ENCODE measurements at regions not wholly inside any gene's neighbourhood (a gene's known extent, or its start where the extent isn't known, plus 50 kb on each side); places are given as distances from the start of the nearest gene placed in this dataset.

DNA sequence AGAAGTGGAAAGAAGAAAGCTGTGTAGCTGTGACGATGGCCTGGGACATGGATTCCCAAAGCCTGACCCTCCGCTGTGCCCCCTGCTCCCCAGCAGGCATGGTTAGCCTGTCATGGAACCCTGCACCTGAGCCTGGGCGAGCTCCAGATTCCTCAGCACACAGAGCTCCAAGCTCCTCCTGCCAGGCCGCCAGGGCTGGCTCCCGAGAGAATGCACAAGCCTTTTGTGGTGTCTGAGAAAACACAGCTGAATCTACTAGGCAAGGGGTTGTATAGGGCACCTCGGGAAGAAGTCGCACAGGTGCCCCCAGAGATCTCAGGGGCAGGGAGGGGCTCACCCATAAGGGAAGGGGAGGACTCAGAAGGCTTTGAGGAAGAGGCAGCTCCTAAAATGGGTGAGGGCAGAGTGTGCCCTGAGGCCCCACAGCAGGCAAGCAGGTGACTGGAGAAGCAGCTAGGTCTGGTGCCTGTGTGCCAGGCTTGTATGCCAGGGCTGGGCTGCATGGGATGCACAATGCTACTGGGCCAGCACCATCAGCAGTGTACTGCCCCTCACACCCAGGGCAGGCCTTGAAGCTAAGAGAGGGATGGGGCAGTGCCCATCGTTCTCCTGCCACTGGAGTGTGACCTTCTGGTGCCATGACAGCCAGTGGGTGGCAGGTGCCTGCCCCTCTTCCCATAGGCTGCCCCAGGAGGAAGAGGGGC, 64.3 kb upstream of the CD93 start:
- no peak for ATAC-seq (ENCODE audit: low read depth)
- intact Hi-C loops (cut with micrococcal nuclease) = no loop called here
- H3K27ac Mint-ChIP-seq = no peak overlapping the region

DNA sequence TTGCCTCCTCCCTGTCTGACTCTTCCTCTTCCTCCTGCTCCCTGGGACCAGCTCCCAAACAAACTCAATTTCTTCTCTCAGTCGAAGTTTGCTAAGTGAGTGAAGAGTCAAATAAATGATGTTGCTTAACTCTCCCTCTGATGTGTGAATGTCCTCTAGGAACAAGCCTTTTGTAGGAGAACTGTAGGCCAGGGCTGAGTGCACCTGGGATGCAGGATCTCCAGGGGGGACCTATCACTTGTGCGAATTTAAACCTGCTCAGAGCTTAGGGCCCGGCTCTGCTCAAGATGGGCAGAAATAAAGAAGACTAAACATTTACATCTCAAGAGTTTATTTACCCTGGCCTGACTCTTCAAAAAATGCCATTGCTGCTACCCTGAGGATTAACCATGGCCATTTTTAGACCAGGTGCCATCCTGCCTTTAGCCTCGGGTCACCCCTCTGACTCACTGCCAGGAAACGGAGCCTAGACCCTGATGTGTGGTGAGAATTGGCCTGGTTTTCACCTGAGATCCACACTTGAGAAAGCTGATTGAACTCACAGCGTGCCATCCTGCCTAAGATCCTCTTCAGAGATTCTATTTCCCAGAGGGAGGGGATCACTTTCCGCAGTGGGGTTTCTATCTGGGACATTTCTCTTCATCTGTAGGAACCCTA, 63.6 kb upstream of the CD93 start:
- intact Hi-C loops (cut with micrococcal nuclease) = no loop called here
- ChIA-PET CTCF (no interaction called here), POLR2A (no interaction called here)
- no peak overlapping the region for H3K4me3 Mint-ChIP-seq
- TF ChIP-seq, protein P1, sequence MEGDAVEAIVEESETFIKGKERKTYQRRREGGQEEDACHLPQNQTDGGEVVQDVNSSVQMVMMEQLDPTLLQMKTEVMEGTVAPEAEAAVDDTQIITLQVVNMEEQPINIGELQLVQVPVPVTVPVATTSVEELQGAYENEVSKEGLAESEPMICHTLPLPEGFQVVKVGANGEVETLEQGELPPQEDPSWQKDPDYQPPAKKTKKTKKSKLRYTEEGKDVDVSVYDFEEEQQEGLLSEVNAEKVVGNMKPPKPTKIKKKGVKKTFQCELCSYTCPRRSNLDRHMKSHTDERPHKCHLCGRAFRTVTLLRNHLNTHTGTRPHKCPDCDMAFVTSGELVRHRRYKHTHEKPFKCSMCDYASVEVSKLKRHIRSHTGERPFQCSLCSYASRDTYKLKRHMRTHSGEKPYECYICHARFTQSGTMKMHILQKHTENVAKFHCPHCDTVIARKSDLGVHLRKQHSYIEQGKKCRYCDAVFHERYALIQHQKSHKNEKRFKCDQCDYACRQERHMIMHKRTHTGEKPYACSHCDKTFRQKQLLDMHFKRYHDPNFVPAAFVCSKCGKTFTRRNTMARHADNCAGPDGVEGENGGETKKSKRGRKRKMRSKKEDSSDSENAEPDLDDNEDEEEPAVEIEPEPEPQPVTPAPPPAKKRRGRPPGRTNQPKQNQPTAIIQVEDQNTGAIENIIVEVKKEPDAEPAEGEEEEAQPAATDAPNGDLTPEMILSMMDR (IDR thresholded peaks at IDR 0.05) = no peak
- H3K4me1 Mint-ChIP-seq = no peaks in the 10 kb centered on the region
- ATAC-seq (ENCODE audit: low read depth) (no peak), DNase-seq (no peak)
- no peaks in the 10 kb centered on the region for H3K27me3 Mint-ChIP-seq
- no peak overlapping the region for H3K27ac Mint-ChIP-seq
- H3K36me3 Mint-ChIP-seq (ENCODE audit: low read depth) = no peaks in the 10 kb centered on the region
- no peaks in the 10 kb centered on the region for H3K9me3 Mint-ChIP-seq

More for the DNA sequence above, 64.3 kb upstream of the CD93 start:
- CTCF ChIA-PET = no interaction called here
- TF ChIP-seq, protein P1 (IDR thresholded peaks at IDR 0.05) = no peak
- H3K9me3 Mint-ChIP-seq = no peaks in the 10 kb centered on the region
- POLR2A ChIA-PET = no interaction called here
- no peak for DNase-seq
- no peaks in the 10 kb centered on the region for H3K27me3 Mint-ChIP-seq
- H3K4me1 Mint-ChIP-seq = peaks cover 5% of the 10 kb centered on the region
- no peaks in the 10 kb centered on the region for H3K36me3 Mint-ChIP-seq (ENCODE audit: low read depth)
- H3K4me3 Mint-ChIP-seq = no peak overlapping the region

DNA sequence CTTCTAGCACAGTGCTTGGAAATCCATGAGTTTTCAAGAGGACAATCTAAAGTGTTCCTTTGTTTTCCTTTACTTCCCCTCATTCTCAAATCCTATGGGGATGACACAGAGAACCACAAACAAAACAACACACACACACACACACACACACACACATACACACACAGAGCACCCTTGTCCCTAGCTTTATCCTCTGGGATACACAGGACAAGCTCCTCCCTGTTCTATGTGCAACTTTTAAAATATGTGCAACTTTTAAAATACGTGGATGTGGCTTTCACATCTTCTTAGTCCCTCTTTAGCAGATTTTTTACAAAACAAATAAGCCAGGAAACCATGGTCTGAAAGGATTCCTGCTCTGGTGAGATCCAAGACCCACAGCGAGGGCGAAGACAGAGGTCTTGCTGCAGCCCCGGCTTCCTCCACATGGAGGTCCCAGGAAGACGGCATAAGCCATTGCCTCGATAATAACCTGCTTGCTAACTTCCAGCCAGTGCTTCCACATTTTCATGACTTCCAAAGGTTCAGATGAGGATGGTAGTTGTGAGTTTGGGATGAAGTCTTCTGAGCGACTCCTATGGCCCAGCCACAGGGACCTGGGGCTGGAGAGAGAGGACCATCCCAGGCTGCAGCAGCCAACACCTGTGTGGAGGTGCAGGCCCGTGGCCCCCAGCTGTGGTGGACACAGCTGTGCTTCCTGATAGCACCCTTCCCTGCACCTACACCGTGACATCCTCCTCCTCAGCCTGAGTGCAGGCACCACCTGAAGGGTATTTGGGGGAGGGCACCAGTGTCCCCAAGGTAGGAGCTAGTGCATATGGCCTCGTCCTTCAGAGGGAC, 62.8 kb upstream of the CD93 start:
- TF ChIP-seq, protein P1 (IDR thresholded peaks at IDR 0.05) = no peak
- no peaks in the 10 kb centered on the region for H3K4me1 Mint-ChIP-seq
- DNase-seq = no peak
- no peaks in the 10 kb centered on the region for H3K9me3 Mint-ChIP-seq
- ATAC-seq (ENCODE audit: low read depth) = no peak
- CTCF ChIA-PET = no interaction called here
- no peak overlapping the region for H3K27ac Mint-ChIP-seq
- H3K27me3 Mint-ChIP-seq = no peaks in the 10 kb centered on the region
- H3K4me3 Mint-ChIP-seq = no peak overlapping the region
- POLR2A ChIA-PET = no interaction called here
- intact Hi-C loops (cut with micrococcal nuclease) = no loop called here
- no peaks in the 10 kb centered on the region for H3K36me3 Mint-ChIP-seq (ENCODE audit: low read depth)

DNA sequence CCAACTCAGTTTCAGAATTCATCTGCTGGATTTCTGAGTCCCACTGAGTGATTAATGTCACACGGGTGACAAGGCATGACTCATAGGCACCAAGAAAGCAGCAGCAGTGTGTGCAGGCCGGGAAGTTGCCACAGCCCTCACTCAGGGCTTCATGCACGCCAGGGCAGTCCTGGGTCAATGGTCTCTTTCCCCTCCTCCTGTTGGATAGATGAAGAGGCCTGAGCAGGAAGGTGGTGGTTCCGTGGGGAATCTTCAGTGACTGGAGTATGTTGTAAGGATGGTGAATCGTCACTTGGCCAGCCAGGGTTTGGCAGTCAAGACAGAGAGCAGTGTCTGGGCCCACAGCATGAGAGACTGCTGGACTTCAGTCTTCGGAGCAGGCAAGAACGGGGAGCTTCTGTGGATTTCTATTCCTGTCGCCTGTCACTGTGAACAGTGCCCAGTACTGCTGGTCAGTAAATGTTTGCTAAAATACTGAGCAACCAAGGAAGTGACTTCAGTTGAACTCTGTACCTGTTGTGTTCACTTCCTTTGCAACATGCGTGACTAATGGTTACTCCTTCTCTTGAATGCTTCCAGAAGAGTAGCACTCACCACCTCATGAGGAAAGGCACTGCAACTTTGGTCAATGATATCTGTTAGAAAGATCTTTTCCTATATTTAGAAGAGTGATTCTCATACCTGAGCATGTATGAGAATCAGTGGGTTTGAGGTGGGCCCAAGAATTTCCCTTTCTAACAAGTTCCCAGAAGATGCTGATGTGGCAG, 62.0 kb upstream of the CD93 start:
- H3K4me1 Mint-ChIP-seq = no peaks in the 10 kb centered on the region
- no peaks in the 10 kb centered on the region for H3K36me3 Mint-ChIP-seq (ENCODE audit: low read depth)
- TF ChIP-seq, protein P1 (IDR thresholded peaks at IDR 0.05) = no peak
- no peak for ATAC-seq (ENCODE audit: low read depth)
- no peaks in the 10 kb centered on the region for H3K9me3 Mint-ChIP-seq
- H3K4me3 Mint-ChIP-seq = no peak overlapping the region
- intact Hi-C loops (cut with micrococcal nuclease) = no loop called here
- ChIA-PET CTCF (no interaction called here), POLR2A (no interaction called here)
- no peaks in the 10 kb centered on the region for H3K27me3 Mint-ChIP-seq
- H3K27ac Mint-ChIP-seq = no peak overlapping the region
- DNase-seq = no peak

DNA sequence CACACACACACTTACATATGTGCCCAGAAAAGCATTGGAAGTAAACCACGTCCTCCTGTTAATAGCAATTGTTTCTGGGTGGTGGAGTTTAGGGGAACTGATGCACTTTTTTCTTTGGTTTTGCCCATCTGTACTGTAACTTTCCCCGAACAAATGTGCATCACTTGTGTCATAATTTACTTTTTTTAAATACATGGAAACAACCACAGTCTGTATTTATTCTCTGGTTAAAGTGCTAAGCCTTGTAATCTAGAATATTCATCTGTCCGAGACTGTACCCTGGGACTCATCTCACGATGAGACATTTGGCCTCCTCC, 61.5 kb upstream of the CD93 start:
- H3K4me1 Mint-ChIP-seq = no peaks in the 10 kb centered on the region
- intact Hi-C loops (cut with micrococcal nuclease) = no loop called here
- no peak for ATAC-seq (ENCODE audit: low read depth)
- no peak overlapping the region for H3K4me3 Mint-ChIP-seq
- H3K9me3 Mint-ChIP-seq = no peaks in the 10 kb centered on the region
- ChIA-PET POLR2A (no interaction called here), CTCF (no interaction called here)
- no peaks in the 10 kb centered on the region for H3K36me3 Mint-ChIP-seq (ENCODE audit: low read depth)
- no peaks in the 10 kb centered on the region for H3K27me3 Mint-ChIP-seq
- DNase-seq = no peak
- no peak overlapping the region for H3K27ac Mint-ChIP-seq
- TF ChIP-seq, protein P1 (IDR thresholded peaks at IDR 0.05) = no peak
